Thymus (tissue), 11 donors: ENCODE measurements at regions not wholly inside any gene's neighbourhood (a gene's known extent, or its start where the extent isn't known, plus 50 kb on each side); places are given as distances from the start of the nearest gene placed in this dataset.

Source experiments
- DNase-seq, 9 donors: peaks; one replicate each; pipeline ENCODE4 v3.0.0-alpha.2; 2013; ENCODE audit warnings: low spot score in 9 of 9, low read depth in 6 of 9, missing footprints in 1 of 9
- H3K27ac ChIP-seq, 2 donors: one replicate each; pipeline ENCODE4 v1.5.1; 2013; ENCODE audit warnings: control low read depth in 1 of 2, low read depth in 1 of 2, low read length in 1 of 2, mild to moderate bottlenecking in 1 of 2, moderate library complexity in 1 of 2
- H3K27me3 ChIP-seq, 2 donors: one replicate each; pipeline ENCODE4 v1.5.1; 2013; ENCODE audit warnings: low read length in 1 of 2; ENCODE audit not compliant: control insufficient read depth in 2 of 2, insufficient read depth in 1 of 2
- H3K36me3 ChIP-seq, 2 donors: one replicate each; pipeline ENCODE4 v1.5.1; 2013; ENCODE audit warnings: low read length in 1 of 2, mild to moderate bottlenecking in 1 of 2, moderate library complexity in 1 of 2; ENCODE audit not compliant: control insufficient read depth in 2 of 2, insufficient read depth in 2 of 2
- H3K4me1 ChIP-seq, 2 donors: one replicate each; pipeline ENCODE4 v1.5.1; 2013; ENCODE audit warnings: low read length in 2 of 2; ENCODE audit not compliant: control insufficient read depth in 2 of 2, insufficient read depth in 2 of 2
- H3K4me3 ChIP-seq, 2 donors: one replicate each; pipeline ENCODE4 v1.5.1; 2013; ENCODE audit warnings: low read length in 2 of 2, control low read depth in 1 of 2, mild to moderate bottlenecking in 1 of 2
- H3K9me3 ChIP-seq, 2 donors: one replicate each; pipeline ENCODE4 v1.5.1; 2013; ENCODE audit warnings: low read length in 1 of 2, mild to moderate bottlenecking in 1 of 2; ENCODE audit not compliant: control insufficient read depth in 2 of 2, insufficient read depth in 1 of 2
- WGBS: extraction: QIAGEN DNeasy Blood & Tissue Kit; methylation state at CpG from one replicate; pipeline ENCODE4 v1.1.7; 2013; 5-methylcytosine and 5-hydroxymethylcytosine counted together
- donor health status: healthy.

- WGBS, result 94% methylated on average over 17 of the region's 17 CpGs
- Histone ChIP-seq H3K36me3 (no peaks in the 10 kb centered on the region), H3K9me3 (no peaks in the 10 kb centered on the region), H3K27me3 (peaks cover 14 to 59% of the 10 kb centered on the region in 2 donors), H3K4me1 (no peaks in the 10 kb centered on the region), H3K27ac (no peak overlapping the region), H3K4me3 (no peak overlapping the region)
- no peak for DNase-seq
Observed at GRCh38 chr14:101464310-101464983, 96.8 kb upstream of the DIO3 start.

- H3K4me3 ChIP-seq, result no peak overlapping the region
- H3K4me1 ChIP-seq, result no peaks in the 10 kb centered on the region
- H3K27me3 ChIP-seq, result peaks cover 10 to 51% of the 10 kb centered on the region in 2 donors
- 88% methylated on average over 14 of the region's 14 CpGs for WGBS
- no peak overlapping the region for H3K27ac ChIP-seq
- DNase-seq, result no peak
- no peaks in the 10 kb centered on the region for H3K9me3 ChIP-seq
- H3K36me3 ChIP-seq, result no peaks in the 10 kb centered on the region
Observed at GRCh38 chr14:101464984-101465794, 96.1 kb upstream of the DIO3 start.

GRCh38 chr14:101465795-101466448, 95.4 kb upstream of the DIO3 start:
- no peaks in the 10 kb centered on the region for H3K36me3 ChIP-seq
- WGBS, result 89% methylated on average over 9 of the region's 9 CpGs
- H3K27ac ChIP-seq, result no peak overlapping the region
- no peak for DNase-seq
- peaks cover 5 to 44% of the 10 kb centered on the region in 2 donors for H3K27me3 ChIP-seq
- no peaks in the 10 kb centered on the region for H3K4me1 ChIP-seq
- H3K4me3 ChIP-seq, result no peak overlapping the region
- H3K9me3 ChIP-seq, result no peaks in the 10 kb centered on the region

- no peaks in the 10 kb centered on the region for H3K4me1 ChIP-seq
- peaks cover 1 to 37% of the 10 kb centered on the region in 2 donors for H3K27me3 ChIP-seq
- no peak for DNase-seq
- no peaks in the 10 kb centered on the region for H3K36me3 ChIP-seq
- 91% methylated on average over 17 of the region's 17 CpGs for WGBS
- H3K4me3 ChIP-seq, result no peak overlapping the region
- no peak overlapping the region for H3K27ac ChIP-seq
- no peaks in the 10 kb centered on the region for H3K9me3 ChIP-seq
Observed at GRCh38 chr14:101466456-101467180, 94.7 kb upstream of the DIO3 start.

- DNase-seq, result no peak
- WGBS, result 97% methylated on average over 13 of the region's 13 CpGs
- peaks cover 0 to 30% of the 10 kb centered on the region in 2 donors for H3K27me3 ChIP-seq
- no peak overlapping the region for H3K27ac ChIP-seq
- H3K4me1 ChIP-seq, result no peaks in the 10 kb centered on the region
- no peaks in the 10 kb centered on the region for H3K36me3 ChIP-seq
- H3K4me3 ChIP-seq, result no peak overlapping the region
- H3K9me3 ChIP-seq, result no peaks in the 10 kb centered on the region
Observed at GRCh38 chr14:101467181-101467926, 93.9 kb upstream of the DIO3 start.

- Histone ChIP-seq H3K27ac (no peak overlapping the region), H3K36me3 (no peaks in the 10 kb centered on the region), H3K4me3 (no peak overlapping the region), H3K27me3 (peaks cover 0 to 18% of the 10 kb centered on the region in 2 donors), H3K9me3 (no peaks in the 10 kb centered on the region), H3K4me1 (no peaks in the 10 kb centered on the region)
- no peak for DNase-seq
- WGBS, result 91% methylated on average over 25 of the region's 25 CpGs
Observed at GRCh38 chr14:101469382-101470247, 91.7 kb upstream of the DIO3 start.

GRCh38 chr14:101470266-101470665, 91.0 kb upstream of the DIO3 start:
- DNase-seq, result no peak
- WGBS, result 88% methylated on average over 12 of the region's 12 CpGs

More at GRCh38 chr14:101470266-101470665, 91.0 kb upstream of the DIO3 start:
- Histone ChIP-seq H3K4me3 (no peak overlapping the region), H3K4me1 (no peaks in the 10 kb centered on the region), H3K9me3 (no peaks in the 10 kb centered on the region), H3K27ac (no peak overlapping the region), H3K36me3 (no peaks in the 10 kb centered on the region), H3K27me3 (peaks cover 0 to 11% of the 10 kb centered on the region in 2 donors)
